Left ventricle myocardium inferior (tissue), 1 donor: ENCODE measurements at regions not wholly inside any gene's neighbourhood (a gene's known extent, or its start where the extent isn't known, plus 50 kb on each side); places are given as distances from the start of the nearest gene placed in this dataset.

Experiments
- DNase-seq: peaks from one replicate; pipeline ENCODE4 v3.0.0-alpha.2; 2020
- H3K27ac ChIP-seq: fragments of 200-600 bp; replicated peaks from 2 replicates; pipeline ENCODE4 v1.8.0; 2021
- H3K27me3 ChIP-seq: fragments of 200-600 bp; 2 replicates; pipeline ENCODE4 v1.8.0; 2021; ENCODE audit warnings: low read depth
- H3K36me3 ChIP-seq: fragments of 200-600 bp; 2 replicates; pipeline ENCODE4 v1.8.0; 2021
- H3K4me1 ChIP-seq: fragments of 200-600 bp; 2 replicates; pipeline ENCODE4 v1.8.0; 2021
- H3K4me3 ChIP-seq: fragments of 200-600 bp; 2 replicates; pipeline ENCODE4 v1.8.0; 2021; ENCODE audit warnings: mild to moderate bottlenecking, moderate library complexity
- H3K9me3 ChIP-seq: fragments of 200-600 bp; replicated peaks from 2 replicates; pipeline ENCODE4 v1.8.0; 2021
- CTCF ChIP-seq: fragments of 200-600 bp; IDR thresholded peaks from 2 replicates; pipeline ENCODE4 v1.8.0; 2021; ENCODE audit warnings: antibody characterized with exemption, mild to moderate bottlenecking, borderline replicate concordance
- intact Hi-C: fragments of 100-400 bp; cut with micrococcal nuclease; formaldehyde crosslinking; loops from one replicate; pipeline ENCODE4 v1.11.0; 2022
- donor health status: DM: no; HTN: yes; CAD: no; lungs with severe emphysema.

- H3K4me1 ChIP-seq, result peaks cover 5% of the 10 kb centered on the region
- no peak overlapping the region for H3K4me3 ChIP-seq
- no peaks in the 10 kb centered on the region for H3K27me3 ChIP-seq
- H3K27ac ChIP-seq, result no peak overlapping the region
- no peaks in the 10 kb centered on the region for H3K36me3 ChIP-seq
- no peak for TF ChIP-seq CTCF
- H3K9me3 ChIP-seq, result peaks cover 7% of the 10 kb centered on the region
- intact Hi-C loops, result no loop called here
- no peak for DNase-seq
Measured at GRCh38 chr1:70866542-70867264, 180.9 kb downstream of the PTGER3 start.

- H3K27ac ChIP-seq, result no peak overlapping the region
- intact Hi-C loops, result no loop called here
- TF ChIP-seq CTCF, result no peak
Measured at GRCh38 chr1:70871790-70872189, 175.8 kb downstream of the PTGER3 start.

GRCh38 chr1:70874063-70874462 is 173.6 kb downstream of the PTGER3 start:
- Histone ChIP-seq H3K9me3 (peaks cover 7% of the 10 kb centered on the region), H3K27ac (no peak overlapping the region)

More at GRCh38 chr1:70871790-70872189, 175.8 kb downstream of the PTGER3 start:
- H3K9me3 ChIP-seq, result peaks cover 7% of the 10 kb centered on the region
- H3K4me3 ChIP-seq, result no peak overlapping the region
- H3K4me1 ChIP-seq, result peaks cover 21% of the 10 kb centered on the region
- no peak for DNase-seq
- no peaks in the 10 kb centered on the region for H3K36me3 ChIP-seq
- no peaks in the 10 kb centered on the region for H3K27me3 ChIP-seq

GRCh38 chr1:70874818-70875217 is 172.8 kb downstream of the PTGER3 start:
- Histone ChIP-seq H3K27ac (no peak overlapping the region), H3K4me3 (no peak overlapping the region), H3K4me1 (peaks cover 21% of the 10 kb centered on the region), H3K27me3 (no peaks in the 10 kb centered on the region), H3K9me3 (peaks cover 5% of the 10 kb centered on the region), H3K36me3 (no peaks in the 10 kb centered on the region)
- no peak for DNase-seq
- TF ChIP-seq CTCF, result no peak
- intact Hi-C loops, result no loop called here

More at GRCh38 chr1:70874063-70874462, 173.6 kb downstream of the PTGER3 start:
- H3K4me1 ChIP-seq, result peaks cover 21% of the 10 kb centered on the region
- intact Hi-C loops, result no loop called here
- no peaks in the 10 kb centered on the region for H3K27me3 ChIP-seq
- no peak overlapping the region for H3K4me3 ChIP-seq
- TF ChIP-seq CTCF, result no peak
- H3K36me3 ChIP-seq, result no peaks in the 10 kb centered on the region
- DNase-seq, result peak; percentile 15

GRCh38 chr1:70877343-70877742 is 170.3 kb downstream of the PTGER3 start:
- Histone ChIP-seq H3K36me3 (no peaks in the 10 kb centered on the region), H3K9me3 (no peaks in the 10 kb centered on the region), H3K4me1 (peaks cover 11% of the 10 kb centered on the region), H3K27ac (no peak overlapping the region), H3K4me3 (no peak overlapping the region), H3K27me3 (no peaks in the 10 kb centered on the region)
- intact Hi-C loops, result no loop called here
- TF ChIP-seq CTCF, result no peak
- no peak for DNase-seq
